IMR-90 (cell line): ENCODE measurements at regions not wholly inside any gene's neighbourhood (a gene's known extent, or its start where the extent isn't known, plus 50 kb on each side); places are given as distances from the start of the nearest gene placed in this dataset.

Experiments used
- ATAC-seq: fragments of 200-7000 bp; cut with Tn5 transposase; 2 replicates; pipeline ENCODE4 v1.9.1; 2020; ENCODE audit warnings: low read depth, mild to moderate bottlenecking, moderate library complexity
- BruUV-seq: library from RNA; stranded (reverse); fragments of 400-500 nt; replicated peaks from 2 replicates; lab custom pipeline; 2021; lab: Mats Ljungman, UMichigan
- CTCF ChIA-PET: fragments of 300-600 bp; formaldehyde crosslinking; extraction: SDS; loops from one replicate; lab custom pipeline; 2021; ENCODE audit warnings: antibody characterized with exemption; lab: Yijun Ruan, JAX
- POLR2A ChIA-PET: fragments of 300-600 bp; sonication (Branson Sonifier 250); formaldehyde crosslinking; loops from one replicate; lab custom pipeline; 2022; ENCODE audit warnings: antibody characterized with exemption; ENCODE audit not compliant: unreplicated experiment; lab: Charles Lee
- DNase-seq: peaks from one replicate; pipeline ENCODE4 v3.0.0; 2013
- H2AFZ ChIP-seq: replicated peaks from 2 replicates; pipeline ENCODE3; 2013; ENCODE audit warnings: low read length, mild to moderate bottlenecking; ENCODE audit not compliant: poor library complexity
- H2AK5ac ChIP-seq: 2 replicates; pipeline ENCODE4 v1.6.1; 2013; ENCODE audit warnings: low read depth, low read length, inconsistent platforms
- H2AK9ac ChIP-seq: replicated peaks from 2 replicates; pipeline ENCODE3; 2013; ENCODE audit warnings: mild to moderate bottlenecking, low read depth, low read length, moderate library complexity; ENCODE audit not compliant: poor library complexity
- H2BK120ac ChIP-seq: 2 replicates; pipeline ENCODE4 v1.6.1; 2013; ENCODE audit warnings: low read depth, low read length, inconsistent platforms
- H2BK15ac ChIP-seq: 3 replicates; pipeline ENCODE4 v1.6.1; 2013; ENCODE audit warnings: low read depth, low read length, inconsistent platforms
- H2BK20ac ChIP-seq: 2 replicates; pipeline ENCODE4 v1.6.1; 2013; ENCODE audit warnings: low read depth, mild to moderate bottlenecking, inconsistent platforms, low read length, moderate library complexity
- H2BK5ac ChIP-seq: 2 replicates; pipeline ENCODE4 v1.6.1; 2013; ENCODE audit warnings: mild to moderate bottlenecking, low read depth, low read length, inconsistent platforms; ENCODE audit not compliant: poor library complexity, severe bottlenecking
- H3K14ac ChIP-seq: replicated peaks from 2 replicates; pipeline ENCODE4 v1.6.1; 2013; ENCODE audit warnings: low read depth, low read length, inconsistent platforms
- H3K18ac ChIP-seq: 2 replicates; pipeline ENCODE4 v1.6.1; 2013; ENCODE audit warnings: low read depth, low read length, control low read depth
- H3K23ac ChIP-seq: 2 replicates; pipeline ENCODE4 v1.6.1; 2013; ENCODE audit warnings: low read depth, low read length, inconsistent platforms
- H3K27ac ChIP-seq: 2 replicates; pipeline ENCODE4 v1.5.1; 2013; ENCODE audit warnings: mild to moderate bottlenecking, control low read depth, low read length; ENCODE audit not compliant: insufficient read depth
- H3K27me3 ChIP-seq: 2 replicates; pipeline ENCODE4 v1.6.1; 2013; ENCODE audit warnings: low read length; ENCODE audit not compliant: control insufficient read depth, insufficient read depth
- H3K36me3 ChIP-seq: 2 replicates; pipeline ENCODE4 v1.6.1; 2013; ENCODE audit warnings: low read length, mixed read lengths; ENCODE audit not compliant: control insufficient read depth, insufficient read depth
- H3K4ac ChIP-seq: 2 replicates; pipeline ENCODE4 v1.6.1; 2013; ENCODE audit warnings: low read depth, low read length, inconsistent platforms
- H3K4me1 ChIP-seq: 2 replicates; pipeline ENCODE4 v1.6.1; 2013; ENCODE audit warnings: low read length, mixed read lengths; ENCODE audit not compliant: control insufficient read depth, insufficient read depth
- H3K4me2 ChIP-seq: 2 replicates; pipeline ENCODE4 v1.6.1; 2013; ENCODE audit warnings: low read depth, mild to moderate bottlenecking, control low read depth, low read length, moderate library complexity
- H3K4me3 ChIP-seq: 2 replicates; pipeline ENCODE4 v1.5.1; 2013; ENCODE audit warnings: low read depth, mild to moderate bottlenecking, control low read depth, low read length, moderate library complexity; ENCODE audit not compliant: insufficient read depth
- H3K56ac ChIP-seq: 2 replicates; pipeline ENCODE4 v1.6.1; 2013; ENCODE audit warnings: low read length, inconsistent platforms; ENCODE audit not compliant: insufficient read depth; ENCODE audit errors: extremely low read depth
- H3K79me1 ChIP-seq, 2 experiments: 2 replicates each; pipeline ENCODE4 v1.6.1; 2013; ENCODE audit warnings: low read length in 2 of 2, inconsistent platforms in 1 of 2, low read depth in 1 of 2
- H3K9ac ChIP-seq: 2 replicates; pipeline ENCODE4 v1.6.1; 2013; ENCODE audit warnings: low read depth, low read length, control low read depth
- H3K9me1 ChIP-seq: 2 replicates; pipeline ENCODE4 v1.6.1; 2013; ENCODE audit warnings: low read length, inconsistent platforms; ENCODE audit not compliant: insufficient read depth
- H3K9me3 ChIP-seq: 2 replicates; pipeline ENCODE4 v1.6.1; 2013; ENCODE audit warnings: low read length; ENCODE audit not compliant: control insufficient read depth, insufficient read depth
- H4K20me1 ChIP-seq: 2 replicates; pipeline ENCODE4 v1.6.1; 2013; ENCODE audit warnings: low read length, inconsistent platforms; ENCODE audit not compliant: insufficient read depth
- H4K5ac ChIP-seq: 2 replicates; pipeline ENCODE4 v1.6.1; 2013; ENCODE audit warnings: mild to moderate bottlenecking, low read depth, low read length, control low read depth
- H4K8ac ChIP-seq, 2 experiments: 2 replicates each; pipeline ENCODE4 v1.6.1; 2013; ENCODE audit warnings: low read depth in 2 of 2, low read length in 2 of 2, control low read depth in 1 of 2, inconsistent platforms in 1 of 2
- H4K91ac ChIP-seq: 2 replicates; pipeline ENCODE4 v1.6.1; 2013; ENCODE audit warnings: low read depth, low read length, inconsistent platforms; ENCODE audit not compliant: insufficient read depth
- CHD1 ChIP-seq: IDR thresholded peaks from 2 replicates; pipeline ENCODE4 v1.6.1; 2012; ENCODE audit warnings: low read depth, low read length, improper control_type of control experiment
- FOS ChIP-seq: fragments of 150-350 bp; IDR thresholded peaks from 2 replicates; pipeline ENCODE4 v1.6.1; 2016; ENCODE audit warnings: low read depth, low read length
- WGBS, 2 experiments: methylation state at CpG; one replicate each; pipeline versions ENCODE4 v1.1.5 to v1.1.7; 2013; ENCODE audit warnings: missing lambda C conversion rate in 2 of 2; ENCODE audit not compliant: insufficient read length in 1 of 2; ENCODE audit errors: extremely low coverage in 2 of 2; 5-methylcytosine and 5-hydroxymethylcytosine counted together
- dilution Hi-C: fragments of 300-500 bp; cut with HindIII; formaldehyde crosslinking; loops from one replicate; pipeline ENCODE4 v1.14.3; 2018; ENCODE audit warnings: low sequenced_read_pairs; ENCODE audit not compliant: unreplicated experiment
- in situ Hi-C: fragments of 300-500 bp; cut with MboI; formaldehyde crosslinking; loops from 3 replicates; pipeline ENCODE4 v1.14.3; 2019; ENCODE audit warnings: low sequenced_read_pairs, inconsistent platforms, mixed read lengths
- intact Hi-C: fragments of 100-400 bp; cut with micrococcal nuclease; formaldehyde crosslinking; loops from 2 replicates; pipeline ENCODE4 v1.10.0; 2022

DNA sequence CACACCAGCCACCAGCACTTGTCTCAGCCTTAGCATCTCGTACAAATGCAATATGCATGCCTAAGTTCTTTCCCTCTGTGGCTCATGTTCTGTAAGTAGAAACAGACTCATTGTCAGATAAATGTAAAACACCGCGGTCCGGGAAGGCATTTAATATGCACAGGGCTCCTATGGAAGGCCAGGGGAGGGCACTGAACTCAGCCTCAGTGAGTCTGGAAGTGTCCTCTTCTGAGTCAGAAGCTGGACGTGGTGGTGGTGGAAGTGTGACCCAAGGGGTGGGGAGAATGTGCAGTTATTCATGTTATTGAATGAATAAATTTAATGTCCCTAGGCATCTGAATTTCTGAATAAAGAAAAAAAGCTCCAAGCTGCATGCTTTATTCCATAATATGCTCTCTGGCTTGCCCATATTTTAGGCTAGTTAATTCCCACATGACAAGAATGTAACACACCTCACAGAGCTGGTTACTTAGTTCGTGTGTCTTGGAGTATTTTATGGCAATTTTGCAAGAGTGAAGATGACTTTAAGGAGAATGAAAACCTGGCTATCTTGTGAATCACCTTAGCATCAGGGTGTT is 193.1 kb upstream of the GATB start:
- Histone ChIP-seq H3K56ac (no peak overlapping the region), H2BK20ac (no peak overlapping the region), H3K4me1 (no peaks in the 10 kb centered on the region; the same call in 1 of the 2 replicates), H3K4me2 (no peak overlapping the region), H3K4me3 (no peak overlapping the region), H3K79me1 (no peaks in the 10 kb centered on the region), H3K9me1 (no peaks in the 10 kb centered on the region), H3K23ac (no peak overlapping the region), H3K18ac (no peak overlapping the region), H3K36me3 (no peaks in the 10 kb centered on the region), H2AK5ac (no peak overlapping the region), H4K20me1 (no peaks in the 10 kb centered on the region), H2BK5ac (no peak overlapping the region), H3K27ac (no peak overlapping the region), H3K9ac (no peak overlapping the region), H3K4ac (no peak overlapping the region), H4K8ac (no peak overlapping the region), H3K14ac (no peak overlapping the region), H2BK120ac (no peak overlapping the region), H4K5ac (no peak overlapping the region), H3K9me3 (no peaks in the 10 kb centered on the region), H2AFZ (no peak overlapping the region), H2AK9ac (no peak overlapping the region), H2BK15ac (no peak overlapping the region), H3K27me3 (no peaks in the 10 kb centered on the region), H4K91ac (no peak overlapping the region)
- dilution Hi-C loops (no loop called here), intact Hi-C loops (no loop called here), in situ Hi-C loops (no loop called here)
- TF ChIP-seq CHD1 (no peak), FOS (no peak)
- ChIA-PET CTCF (no interaction called here), POLR2A (no interaction called here)
- no peak for ATAC-seq
- 40% methylated on average over 1 of the region's 6 CpGs; no CpG with 5 or more reads in 1 of the 2 experiments for WGBS, 2 experiments
- no peak for DNase-seq
- no TSS peak for BruUV-seq
